Prostate gland (tissue), 2 donors: ENCODE measurements at regions not wholly inside any gene's neighbourhood (a gene's known extent, or its start where the extent isn't known, plus 50 kb on each side); places are given as distances from the start of the nearest gene placed in this dataset.
"Not testable (repeated sequence)": the region's sequence is repeated elsewhere in the genome, so short reads cannot be mapped to it uniquely, and the experiment has no call there.

Source experiments
- DNase-seq: peaks from one replicate; pipeline ENCODE4 v3.0.0-alpha.2; 2019; ENCODE audit warnings: low spot score
- H3K27ac ChIP-seq, 2 donors: fragments of 200-600 bp; sonication (generic); 2 replicates each; pipeline ENCODE4 v1.5.1; 2017 to 2019
- H3K27me3 ChIP-seq: fragments of 200-600 bp; sonication (generic); replicated peaks from 2 replicates; pipeline ENCODE4 v1.5.1; 2019; ENCODE audit not compliant: insufficient read depth
- H3K36me3 ChIP-seq, 2 donors: fragments of 200-600 bp; sonication (generic); 1 replicate in 1 of 2; 2 replicates in 1 of 2; pipeline versions ENCODE4 v1.5.1 to v1.8.1; 2017 to 2019
- H3K4me1 ChIP-seq: fragments of 200-600 bp; sonication (generic); replicated peaks from 2 replicates; pipeline ENCODE4 v1.5.1; 2019
- H3K4me3 ChIP-seq, 2 donors: fragments of 200-600 bp; sonication (generic); 2 replicates each; pipeline ENCODE4 v1.5.1; 2017 to 2019
- H3K9me3 ChIP-seq: fragments of 200-600 bp; sonication (generic); 2 replicates; pipeline ENCODE4 v1.5.1; 2017
- POLR2A ChIP-seq: fragments of 450-650 bp; IDR thresholded peaks from one replicate; pipeline ENCODE4 v1.6.1; 2016; ENCODE audit warnings: antibody characterized with exemption, mild to moderate bottlenecking
- POLR2AphosphoS5 ChIP-seq: sonication (generic); formaldehyde crosslinking; IDR thresholded peaks from one replicate; pipeline ENCODE4 v1.6.1; 2017; ENCODE audit warnings: antibody characterized with exemption
- WGBS: methylation state at CpG from one replicate; pipeline ENCODE4 v1.1.5; 2018; 5-methylcytosine and 5-hydroxymethylcytosine counted together
- intact Hi-C: fragments of 100-400 bp; cut with DNase I; formaldehyde crosslinking; loops from one replicate; pipeline ENCODE4 v1.14.2; 2022
- TF ChIP-seq, protein P1 (sequence below), 4 experiments: fragments of 200-600 bp in 2 of 4; fragments of 450-650 bp in 2 of 4; sonication (generic) in 2 of 4; IDR thresholded peaks; 1 replicate in 3 of 4; 2 replicates in 1 of 4; pipeline ENCODE4 v1.5.1; 2016 to 2019; ENCODE audit warnings: antibody characterized with exemption in 4 of 4, mild to moderate bottlenecking in 2 of 4, moderate library complexity in 2 of 4

DNA sequence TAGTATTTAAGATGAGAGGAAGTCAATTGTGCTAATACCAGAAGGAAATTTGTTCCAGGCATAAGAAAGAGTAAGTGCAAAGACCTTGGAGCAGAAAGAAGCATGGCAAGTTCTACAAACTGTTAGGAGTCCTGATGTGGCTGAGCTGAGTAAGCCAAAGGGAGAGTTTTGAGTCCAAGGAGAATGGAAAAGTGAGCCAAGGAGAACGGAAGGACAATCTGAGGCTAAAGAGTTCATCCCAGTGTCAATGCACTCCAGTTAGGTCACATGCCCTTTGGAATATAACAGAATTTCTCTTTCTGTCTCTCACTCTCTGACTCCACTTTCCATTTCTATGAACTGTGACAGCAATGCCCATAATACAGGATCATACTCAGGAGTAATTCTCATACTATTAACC, 224.7 kb downstream of the CAAP1 start:
- no peaks in the 10 kb centered on the region for H3K27me3 ChIP-seq
- intact Hi-C loops: no loop called here
- no peak overlapping the region for H3K27ac ChIP-seq
- 63% methylated on average over 1 of the region's 1 CpG for WGBS
- H3K36me3 ChIP-seq: no peaks in the 10 kb centered on the region
- no peaks in the 10 kb centered on the region for H3K9me3 ChIP-seq
- DNase-seq: no peak
- no peak overlapping the region for H3K4me3 ChIP-seq
- TF ChIP-seq POLR2A (no peak), POLR2AphosphoS5 (no peak)
- TF ChIP-seq, protein P1, sequence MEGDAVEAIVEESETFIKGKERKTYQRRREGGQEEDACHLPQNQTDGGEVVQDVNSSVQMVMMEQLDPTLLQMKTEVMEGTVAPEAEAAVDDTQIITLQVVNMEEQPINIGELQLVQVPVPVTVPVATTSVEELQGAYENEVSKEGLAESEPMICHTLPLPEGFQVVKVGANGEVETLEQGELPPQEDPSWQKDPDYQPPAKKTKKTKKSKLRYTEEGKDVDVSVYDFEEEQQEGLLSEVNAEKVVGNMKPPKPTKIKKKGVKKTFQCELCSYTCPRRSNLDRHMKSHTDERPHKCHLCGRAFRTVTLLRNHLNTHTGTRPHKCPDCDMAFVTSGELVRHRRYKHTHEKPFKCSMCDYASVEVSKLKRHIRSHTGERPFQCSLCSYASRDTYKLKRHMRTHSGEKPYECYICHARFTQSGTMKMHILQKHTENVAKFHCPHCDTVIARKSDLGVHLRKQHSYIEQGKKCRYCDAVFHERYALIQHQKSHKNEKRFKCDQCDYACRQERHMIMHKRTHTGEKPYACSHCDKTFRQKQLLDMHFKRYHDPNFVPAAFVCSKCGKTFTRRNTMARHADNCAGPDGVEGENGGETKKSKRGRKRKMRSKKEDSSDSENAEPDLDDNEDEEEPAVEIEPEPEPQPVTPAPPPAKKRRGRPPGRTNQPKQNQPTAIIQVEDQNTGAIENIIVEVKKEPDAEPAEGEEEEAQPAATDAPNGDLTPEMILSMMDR (IDR thresholded peaks at IDR 0.05): no peak
- no peaks in the 10 kb centered on the region for H3K4me1 ChIP-seq

DNA sequence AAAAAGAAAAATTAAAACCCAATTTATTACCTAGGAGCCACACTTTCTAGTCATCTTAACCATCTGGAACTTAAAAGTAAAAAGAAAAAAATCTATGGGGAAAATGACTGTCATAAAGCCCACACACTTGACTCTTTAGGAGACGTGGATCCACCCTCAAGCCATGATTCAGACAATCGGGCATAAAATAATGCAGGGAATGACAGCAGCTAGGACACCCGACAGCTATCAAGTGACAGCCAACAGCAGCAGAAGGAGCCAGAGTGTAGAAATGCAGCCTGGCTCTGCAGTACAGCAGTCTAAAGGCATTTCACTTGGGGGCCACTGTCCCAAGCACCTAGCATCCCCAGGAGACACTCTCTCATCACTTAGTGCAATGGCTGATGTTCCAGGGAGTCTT, 226.9 kb downstream of the CAAP1 start:
- 75% methylated on average over 3 of the region's 3 CpGs for WGBS
- no peak overlapping the region for H3K27ac ChIP-seq
- H3K9me3 ChIP-seq: no peaks in the 10 kb centered on the region
- H3K27me3 ChIP-seq: no peaks in the 10 kb centered on the region
- no peak overlapping the region for H3K4me3 ChIP-seq
- no peaks in the 10 kb centered on the region for H3K4me1 ChIP-seq
- intact Hi-C loops: no loop called here
- no peak for DNase-seq
- TF ChIP-seq, protein P1 (IDR thresholded peaks at IDR 0.05): no peak
- no peak for TF ChIP-seq POLR2AphosphoS5
- no peak for TF ChIP-seq POLR2A
- no peaks in the 10 kb centered on the region for H3K36me3 ChIP-seq

DNA sequence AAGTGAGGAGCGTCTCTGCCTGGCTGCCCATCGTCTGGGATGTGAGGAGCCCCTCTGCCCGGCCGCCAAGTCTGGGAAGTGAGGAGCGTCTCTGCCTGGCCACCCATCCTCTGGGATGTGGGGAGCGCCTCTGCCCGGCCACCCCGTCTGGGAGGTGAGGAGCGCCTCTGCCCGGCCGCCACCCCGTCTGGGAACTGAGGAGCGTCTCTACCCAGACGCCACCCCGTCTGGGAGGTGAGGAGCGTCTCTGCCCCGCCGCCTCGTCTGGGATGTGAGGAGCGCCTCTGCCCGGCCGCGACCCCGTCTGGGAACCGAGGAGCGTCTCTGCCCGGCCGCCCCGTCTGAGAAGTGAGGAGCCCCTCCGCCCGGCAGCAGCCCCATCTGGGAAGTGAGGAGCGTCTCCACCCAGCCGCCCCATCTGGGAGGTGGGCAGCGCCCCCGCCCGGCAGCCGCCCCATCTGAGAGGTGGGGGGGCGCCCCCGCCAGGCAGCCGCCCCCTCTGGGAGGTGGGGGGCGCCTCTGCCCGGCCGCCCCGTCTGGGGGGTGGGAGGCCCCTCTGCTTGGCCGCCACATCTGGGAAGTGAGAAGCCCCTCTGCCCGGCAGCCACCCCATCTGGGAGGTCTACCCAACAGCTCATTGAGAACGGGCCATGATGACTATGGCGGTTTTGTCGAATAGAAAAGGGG, 228.4 kb downstream of the CAAP1 start:
- H3K36me3 ChIP-seq, H3K27me3 ChIP-seq, DNase-seq, H3K27ac ChIP-seq, H3K4me3 ChIP-seq, H3K9me3 ChIP-seq, H3K4me1 ChIP-seq: not testable (repeated sequence)
- 97% methylated on average over 43 of the region's 49 CpGs for WGBS
- intact Hi-C loops: loop anchor here (5.0 kb wide), 1 partner anchor 792 kb away; no protein-coding TSS in a partner anchor

DNA sequence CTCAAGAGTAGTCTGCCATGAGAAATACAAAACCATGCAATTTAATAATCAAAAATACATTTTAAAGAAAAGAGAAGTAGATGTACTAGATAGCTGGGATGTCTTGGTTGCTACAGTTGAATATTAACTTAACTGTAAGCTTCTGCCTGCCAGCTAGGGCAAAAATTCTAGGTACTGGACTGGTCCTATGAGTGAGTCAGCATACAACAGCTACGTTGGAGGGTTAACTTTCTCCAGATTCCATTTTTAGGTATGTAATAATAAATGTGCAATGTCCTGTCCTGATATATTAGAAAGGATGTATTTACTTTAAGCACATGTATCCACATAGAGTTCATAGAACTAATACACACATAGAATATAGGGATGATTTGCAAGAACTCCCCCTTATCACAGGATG, 230.1 kb downstream of the CAAP1 start:
- no peak for DNase-seq

DNA sequence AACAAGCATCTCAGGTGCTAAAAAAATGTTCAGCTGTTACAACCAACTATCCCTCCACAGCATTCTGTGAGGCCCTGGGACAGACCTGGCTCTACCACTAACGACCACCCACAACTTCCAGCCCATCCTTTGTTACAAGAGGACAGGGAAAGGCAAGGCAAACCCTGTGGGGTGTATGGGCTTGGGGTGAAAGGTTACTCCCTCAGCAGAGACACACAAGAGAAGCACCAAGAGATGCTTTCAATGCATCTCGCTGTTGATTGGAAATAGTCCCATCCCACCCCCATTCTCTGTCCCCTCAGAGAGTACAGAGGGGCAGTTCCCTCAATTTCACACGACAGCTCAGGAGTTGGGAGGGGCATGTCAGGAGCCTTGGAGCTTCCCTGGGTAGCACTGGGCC, 234.1 kb downstream of the CAAP1 start:
- Histone ChIP-seq H3K27me3 (no peaks in the 10 kb centered on the region), H3K36me3 (no peaks in the 10 kb centered on the region), H3K9me3 (no peaks in the 10 kb centered on the region), H3K4me1 (no peaks in the 10 kb centered on the region), H3K27ac (no peak overlapping the region), H3K4me3 (no peak overlapping the region)
- 66% methylated on average over 3 of the region's 3 CpGs for WGBS
- intact Hi-C loops: no loop called here
- TF ChIP-seq POLR2A (no peak), POLR2AphosphoS5 (no peak)
- TF ChIP-seq, protein P1 (IDR thresholded peaks at IDR 0.05): no peak
- no peak for DNase-seq

More for the DNA sequence above, 230.1 kb downstream of the CAAP1 start:
- no peaks in the 10 kb centered on the region for H3K36me3 ChIP-seq
- no peaks in the 10 kb centered on the region for H3K4me1 ChIP-seq
- no peak overlapping the region for H3K4me3 ChIP-seq
- intact Hi-C loops: loop anchor here (5.0 kb wide), 1 partner anchor 790 kb away; no protein-coding TSS in a partner anchor
- H3K27ac ChIP-seq: no peak overlapping the region
- WGBS: 72% methylated on average over 1 of the region's 1 CpG
- TF ChIP-seq POLR2AphosphoS5: no peak
- TF ChIP-seq, protein P1 (IDR thresholded peaks at IDR 0.05): no peak
- no peak for TF ChIP-seq POLR2A
- H3K9me3 ChIP-seq: no peaks in the 10 kb centered on the region
- no peaks in the 10 kb centered on the region for H3K27me3 ChIP-seq
